Retina (tissue), 1 donor: ENCODE measurements at regions not wholly inside any gene's neighbourhood (a gene's known extent, or its start where the extent isn't known, plus 50 kb on each side); places are given as distances from the start of the nearest gene placed in this dataset.
"Not testable (repeated sequence)": the region's sequence is repeated elsewhere in the genome, so short reads cannot be mapped to it uniquely, and the experiment has no call there.

ENCODE experiments used
- DNase-seq: peaks from one replicate; pipeline ENCODE4 v3.0.0-alpha.2; 2016

- no peak for DNase-seq
These were observed 781.7 kb downstream of the TRHDE start for GRCh38 chr12:73053893-73054292.

GRCh38 chr12:73057428-73057827 is 785.3 kb downstream of the TRHDE start:
- DNase-seq: no peak

GRCh38 chr12:73065913-73066312 is 793.7 kb downstream of the TRHDE start:
- no peak for DNase-seq

- DNase-seq: no peak
These were observed 795.4 kb downstream of the TRHDE start for GRCh38 chr12:73067616-73068015.

GRCh38 chr12:73072214-73072613 is 800.0 kb downstream of the TRHDE start:
- no peak for DNase-seq

- DNase-seq: no peak
These were observed 804.6 kb downstream of the TRHDE start for GRCh38 chr12:73076760-73077159.

- no peak for DNase-seq
These were observed 811.6 kb downstream of the TRHDE start for GRCh38 chr12:73083736-73084135.

GRCh38 chr12:73106296-73106695 is 834.1 kb downstream of the TRHDE start:
- no peak for DNase-seq

GRCh38 chr12:73106896-73107295 is 834.7 kb downstream of the TRHDE start:
- no peak for DNase-seq

GRCh38 chr12:73110816-73111215 is 838.6 kb downstream of the TRHDE start:
- no peak for DNase-seq

- no peak for DNase-seq
These were observed 840.1 kb downstream of the TRHDE start for GRCh38 chr12:73112035-73112816.

GRCh38 chr12:73124480-73124879 is 852.3 kb downstream of the TRHDE start:
- DNase-seq: no peak

- no peak for DNase-seq
These were observed 853.0 kb downstream of the TRHDE start for GRCh38 chr12:73125148-73125547.

- no peak for DNase-seq
These were observed 864.2 kb downstream of the TRHDE start for GRCh38 chr12:73136386-73136785.

GRCh38 chr12:73139642-73140041 is 867.5 kb downstream of the TRHDE start:
- DNase-seq: not testable (repeated sequence)

- no peak for DNase-seq
These were observed 886.2 kb downstream of the TRHDE start for GRCh38 chr12:73158341-73158740.

GRCh38 chr12:73159954-73160353 is 887.8 kb downstream of the TRHDE start:
- DNase-seq: no peak

GRCh38 chr12:73161970-73162369 is 889.8 kb downstream of the TRHDE start:
- no peak for DNase-seq

- no peak for DNase-seq
These were observed 908.6 kb downstream of the TRHDE start for GRCh38 chr12:73180734-73181133.

- peak; percentile 12 for DNase-seq
These were observed 909.1 kb downstream of the TRHDE start for GRCh38 chr12:73181244-73181643.

- no peak for DNase-seq
These were observed 913.2 kb downstream of the TRHDE start for GRCh38 chr12:73185403-73185802.

GRCh38 chr12:73186272-73186671 is 914.1 kb downstream of the TRHDE start:
- DNase-seq: no peak

- DNase-seq: no peak
These were observed 915.6 kb downstream of the TRHDE start for GRCh38 chr12:73187765-73188164.

- DNase-seq: no peak
These were observed 938.5 kb downstream of the TRHDE start for GRCh38 chr12:73210548-73211204.

GRCh38 chr12:73220951-73221350 is 948.8 kb downstream of the TRHDE start:
- DNase-seq: no peak
